ENCODE measurements at regions not wholly inside any gene's neighbourhood (a gene's known extent, or its start where the extent isn't known, plus 50 kb on each side); places are given as distances from the start of the nearest gene placed in this dataset.

- no peak for DNase-seq
- Mint-ChIP-seq H3K9me3 (peaks cover 22% of the 10 kb centered on the region), H3K27ac (no peak overlapping the region), H3K4me1 (ENCODE audit: low read depth) (no peaks in the 10 kb centered on the region), H3K4me3 (no peak overlapping the region), H3K36me3 (ENCODE audit: low read depth) (no peaks in the 10 kb centered on the region; the same call in 1 of the 2 replicates), H3K27me3 (ENCODE audit: insufficient read depth) (no peaks in the 10 kb centered on the region)
- TF ChIP-seq CTCF (IDR thresholded peaks at IDR 0.05): no peak
Observed at GRCh38 chr10:83691791-83692596, 447.3 kb upstream of the GHITM start.

GRCh38 chr10:83698899-83699298 is 440.4 kb upstream of the GHITM start:
- DNase-seq: no peak
- H3K27ac Mint-ChIP-seq: no peak overlapping the region
- H3K4me3 Mint-ChIP-seq: no peak overlapping the region
- H3K36me3 Mint-ChIP-seq (ENCODE audit: low read depth): no peaks in the 10 kb centered on the region; the same call in 1 of the 2 replicates
- no peaks in the 10 kb centered on the region for H3K27me3 Mint-ChIP-seq (ENCODE audit: insufficient read depth)
- H3K9me3 Mint-ChIP-seq: peaks cover 56% of the 10 kb centered on the region
- H3K4me1 Mint-ChIP-seq (ENCODE audit: low read depth): no peaks in the 10 kb centered on the region
- no peak for TF ChIP-seq CTCF (IDR thresholded peaks at IDR 0.05)

GRCh38 chr10:83701799-83702198 is 437.5 kb upstream of the GHITM start:
- Mint-ChIP-seq H3K27me3 (ENCODE audit: insufficient read depth) (no peaks in the 10 kb centered on the region), H3K4me3 (no peak overlapping the region), H3K36me3 (ENCODE audit: low read depth) (no peaks in the 10 kb centered on the region), H3K27ac (no peak overlapping the region), H3K4me1 (ENCODE audit: low read depth) (no peaks in the 10 kb centered on the region), H3K9me3 (peaks cover 51% of the 10 kb centered on the region)
- DNase-seq: no peak
- TF ChIP-seq CTCF (IDR thresholded peaks at IDR 0.05): no peak

GRCh38 chr10:83702731-83703130 is 436.6 kb upstream of the GHITM start:
- Mint-ChIP-seq H3K4me1 (ENCODE audit: low read depth) (no peaks in the 10 kb centered on the region), H3K27ac (no peak overlapping the region), H3K9me3 (peaks cover 53% of the 10 kb centered on the region)

GRCh38 chr10:83706120-83706519 is 433.2 kb upstream of the GHITM start:
- H3K9me3 Mint-ChIP-seq: peaks cover 49% of the 10 kb centered on the region
- no peak overlapping the region for H3K27ac Mint-ChIP-seq
- H3K4me1 Mint-ChIP-seq (ENCODE audit: low read depth): no peaks in the 10 kb centered on the region
- no peak for DNase-seq
- H3K27me3 Mint-ChIP-seq (ENCODE audit: insufficient read depth): no peaks in the 10 kb centered on the region
- no peak overlapping the region for H3K4me3 Mint-ChIP-seq
- H3K36me3 Mint-ChIP-seq (ENCODE audit: low read depth): no peaks in the 10 kb centered on the region
- TF ChIP-seq CTCF (IDR thresholded peaks at IDR 0.05): no peak

More at GRCh38 chr10:83702731-83703130, 436.6 kb upstream of the GHITM start:
- no peak for DNase-seq
- Mint-ChIP-seq H3K36me3 (ENCODE audit: low read depth) (no peaks in the 10 kb centered on the region), H3K27me3 (ENCODE audit: insufficient read depth) (no peaks in the 10 kb centered on the region), H3K4me3 (no peak overlapping the region)
- TF ChIP-seq CTCF (IDR thresholded peaks at IDR 0.05): no peak
